ENCODE measurements at regions not wholly inside any gene's neighbourhood (a gene's known extent, or its start where the extent isn't known, plus 50 kb on each side); places are given as distances from the start of the nearest gene placed in this dataset.
"Not testable (repeated sequence)": the region's sequence is repeated elsewhere in the genome, so short reads cannot be mapped to it uniquely, and the experiment has no call there.

DNA sequence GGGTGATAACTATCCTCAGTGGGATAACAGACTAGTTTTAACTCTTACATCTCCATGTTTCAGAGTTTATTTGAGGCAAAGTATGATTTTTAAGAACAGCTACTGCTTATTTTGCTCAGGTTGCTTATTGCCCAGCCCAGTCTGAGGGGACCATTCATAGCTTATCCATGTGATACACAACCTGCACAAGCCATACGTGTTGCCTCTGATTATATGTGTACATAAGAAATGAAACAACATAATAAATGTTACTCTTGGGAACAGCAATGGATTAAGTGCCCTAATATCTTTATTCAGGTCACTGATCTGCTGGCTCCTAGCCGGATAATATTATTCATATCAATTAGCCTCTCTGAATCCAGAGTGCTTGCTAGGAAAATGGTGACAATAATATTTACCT lies 236.2 kb downstream of the CGGBP1 start:
- H3K4me3 ChIP-seq = no peak overlapping the region
- no peaks in the 10 kb centered on the region for H3K27me3 ChIP-seq
- H3K4me1 ChIP-seq = no peaks in the 10 kb centered on the region
- H3K9me3 ChIP-seq = no peaks in the 10 kb centered on the region
- H3K36me3 ChIP-seq = no peaks in the 10 kb centered on the region
- 50 to 78% methylated on average over 2 of the region's 2 CpGs for WGBS, 2 donors (ENCODE audit: low coverage in 1 of 2)
- TF ChIP-seq, protein P1, sequence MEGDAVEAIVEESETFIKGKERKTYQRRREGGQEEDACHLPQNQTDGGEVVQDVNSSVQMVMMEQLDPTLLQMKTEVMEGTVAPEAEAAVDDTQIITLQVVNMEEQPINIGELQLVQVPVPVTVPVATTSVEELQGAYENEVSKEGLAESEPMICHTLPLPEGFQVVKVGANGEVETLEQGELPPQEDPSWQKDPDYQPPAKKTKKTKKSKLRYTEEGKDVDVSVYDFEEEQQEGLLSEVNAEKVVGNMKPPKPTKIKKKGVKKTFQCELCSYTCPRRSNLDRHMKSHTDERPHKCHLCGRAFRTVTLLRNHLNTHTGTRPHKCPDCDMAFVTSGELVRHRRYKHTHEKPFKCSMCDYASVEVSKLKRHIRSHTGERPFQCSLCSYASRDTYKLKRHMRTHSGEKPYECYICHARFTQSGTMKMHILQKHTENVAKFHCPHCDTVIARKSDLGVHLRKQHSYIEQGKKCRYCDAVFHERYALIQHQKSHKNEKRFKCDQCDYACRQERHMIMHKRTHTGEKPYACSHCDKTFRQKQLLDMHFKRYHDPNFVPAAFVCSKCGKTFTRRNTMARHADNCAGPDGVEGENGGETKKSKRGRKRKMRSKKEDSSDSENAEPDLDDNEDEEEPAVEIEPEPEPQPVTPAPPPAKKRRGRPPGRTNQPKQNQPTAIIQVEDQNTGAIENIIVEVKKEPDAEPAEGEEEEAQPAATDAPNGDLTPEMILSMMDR (IDR thresholded peaks at IDR 0.05) = no peak
- TF ChIP-seq POLR2A (IDR thresholded peaks at IDR 0.05) (no peak), POLR2AphosphoS5 (IDR thresholded peaks at IDR 0.05) (no peak), EP300 (IDR thresholded peaks at IDR 0.05) (no peak)
- no peak for ATAC-seq
- H3K27ac ChIP-seq = no peak overlapping the region

GRCh38 chr3:87813503-87813902 lies 245.3 kb downstream of the CGGBP1 start:
- not testable (repeated sequence) for H3K36me3 ChIP-seq, H3K27ac ChIP-seq, H3K4me3 ChIP-seq, H3K9me3 ChIP-seq, H3K4me1 ChIP-seq, H3K27me3 ChIP-seq, ATAC-seq
- 75 to 80% methylated on average over 5 to 6 of the region's 6 CpGs for WGBS, 2 donors (ENCODE audit: low coverage in 1 of 2)

DNA sequence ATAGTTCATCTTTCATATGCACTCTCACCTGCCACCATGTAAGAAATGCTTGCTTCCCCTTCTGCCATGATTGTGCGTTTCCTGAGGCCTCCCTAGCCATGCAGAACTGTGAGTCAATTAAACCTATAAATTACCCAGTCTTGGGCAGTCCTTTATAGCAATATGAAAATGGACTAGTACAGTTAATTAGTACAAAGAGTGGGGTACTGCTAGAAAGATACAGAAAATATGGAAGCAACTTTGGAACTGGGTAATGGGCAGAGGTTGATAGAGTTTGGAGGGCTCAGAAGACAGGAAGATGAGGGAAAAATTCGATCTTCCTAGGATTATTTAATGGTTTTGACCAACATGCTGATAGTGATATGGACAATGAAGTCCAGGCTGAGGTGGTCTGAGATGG lies 246.9 kb downstream of the CGGBP1 start:
- Histone ChIP-seq H3K4me1 (no peaks in the 10 kb centered on the region), H3K9me3 (no peaks in the 10 kb centered on the region), H3K27me3 (no peaks in the 10 kb centered on the region), H3K4me3 (no peak overlapping the region), H3K27ac (no peak overlapping the region), H3K36me3 (no peaks in the 10 kb centered on the region)
- 47% methylated on average over 2 of the region's 2 CpGs; no CpG with 5 or more reads in 1 of the 2 donors for WGBS, 2 donors (ENCODE audit: low coverage in 1 of 2)
- no peak for TF ChIP-seq EP300 (IDR thresholded peaks at IDR 0.05)
- TF ChIP-seq POLR2A (IDR thresholded peaks at IDR 0.05) = no peak
- TF ChIP-seq, protein P1 (IDR thresholded peaks at IDR 0.05) = no peak
- TF ChIP-seq POLR2AphosphoS5 (IDR thresholded peaks at IDR 0.05) = no peak
- no peak for ATAC-seq

DNA sequence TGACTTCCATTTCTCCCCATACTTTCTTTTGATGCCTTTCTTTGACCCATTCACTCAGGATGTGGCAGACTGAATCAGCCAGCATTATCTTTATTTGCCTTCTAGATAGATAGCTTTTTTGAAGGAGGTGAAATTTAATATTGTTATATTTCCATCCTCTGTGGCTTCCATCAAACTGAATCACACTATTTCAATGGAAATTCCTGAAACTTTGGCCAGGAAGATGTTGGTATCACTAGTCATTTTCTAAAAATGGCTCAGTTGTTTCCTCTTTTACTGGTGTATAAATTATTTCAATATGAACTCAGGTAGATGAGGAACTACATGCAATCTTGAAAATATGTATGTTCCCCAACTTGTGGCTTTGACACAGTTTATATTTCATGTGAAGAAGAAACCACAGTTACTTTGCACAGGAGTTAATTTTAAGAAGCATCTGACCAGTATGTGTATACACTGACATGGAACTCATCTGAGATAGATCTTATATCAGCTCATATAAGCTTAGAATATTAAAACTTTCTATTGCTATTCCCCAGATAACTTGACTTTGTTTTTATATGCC lies 248.3 kb downstream of the CGGBP1 start:
- Histone ChIP-seq H3K9me3 (no peaks in the 10 kb centered on the region), H3K36me3 (no peaks in the 10 kb centered on the region), H3K4me1 (no peaks in the 10 kb centered on the region), H3K4me3 (no peak overlapping the region), H3K27me3 (no peaks in the 10 kb centered on the region), H3K27ac (no peak overlapping the region)
- TF ChIP-seq, protein P1 (IDR thresholded peaks at IDR 0.05) = no peak
- no peak for TF ChIP-seq EP300 (IDR thresholded peaks at IDR 0.05)
- TF ChIP-seq POLR2AphosphoS5 (IDR thresholded peaks at IDR 0.05) = no peak
- no peak for TF ChIP-seq POLR2A (IDR thresholded peaks at IDR 0.05)
- ATAC-seq = no peak

DNA sequence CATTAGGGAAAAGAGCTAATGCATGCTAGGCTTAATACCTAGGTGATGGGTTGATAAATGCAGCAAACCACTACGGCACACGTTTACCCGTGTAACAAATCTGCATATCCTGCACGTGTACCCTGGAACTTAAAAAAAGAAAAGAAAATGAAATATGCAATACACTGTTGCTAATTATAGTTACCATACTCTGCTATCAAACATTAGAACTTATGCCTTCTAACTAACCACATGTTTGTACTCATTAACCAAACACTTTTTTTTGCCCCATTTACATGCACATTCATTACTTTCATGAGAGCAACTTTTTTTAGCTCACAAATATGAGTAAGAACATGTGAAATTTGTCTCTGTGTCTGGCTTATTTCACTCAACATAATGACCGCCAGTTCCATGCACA lies 253.1 kb downstream of the CGGBP1 start:
- ATAC-seq = no peak
- TF ChIP-seq POLR2AphosphoS5 (IDR thresholded peaks at IDR 0.05) = no peak
- TF ChIP-seq POLR2A (IDR thresholded peaks at IDR 0.05) = no peak
- TF ChIP-seq, protein P1 (IDR thresholded peaks at IDR 0.05) = no peak
- TF ChIP-seq EP300 (IDR thresholded peaks at IDR 0.05) = no peak
- H3K9me3 ChIP-seq = no peaks in the 10 kb centered on the region

More for the DNA sequence above, 253.1 kb downstream of the CGGBP1 start:
- WGBS, 2 donors (ENCODE audit: low coverage in 1 of 2) = 73 to 80% methylated on average over 5 of the region's 5 CpGs
- H3K4me1 ChIP-seq = no peaks in the 10 kb centered on the region
- no peaks in the 10 kb centered on the region for H3K36me3 ChIP-seq
- H3K4me3 ChIP-seq = no peak overlapping the region
- H3K27me3 ChIP-seq = no peaks in the 10 kb centered on the region
- no peak overlapping the region for H3K27ac ChIP-seq

Data from gastroesophageal sphincter (tissue), 4 donors.